ENCODE measurements at regions not wholly inside any gene's neighbourhood (a gene's known extent, or its start where the extent isn't known, plus 50 kb on each side); places are given as distances from the start of the nearest gene placed in this dataset.
"Not testable (repeated sequence)": the region's sequence is repeated elsewhere in the genome, so short reads cannot be mapped to it uniquely, and the experiment has no call there.

DNA sequence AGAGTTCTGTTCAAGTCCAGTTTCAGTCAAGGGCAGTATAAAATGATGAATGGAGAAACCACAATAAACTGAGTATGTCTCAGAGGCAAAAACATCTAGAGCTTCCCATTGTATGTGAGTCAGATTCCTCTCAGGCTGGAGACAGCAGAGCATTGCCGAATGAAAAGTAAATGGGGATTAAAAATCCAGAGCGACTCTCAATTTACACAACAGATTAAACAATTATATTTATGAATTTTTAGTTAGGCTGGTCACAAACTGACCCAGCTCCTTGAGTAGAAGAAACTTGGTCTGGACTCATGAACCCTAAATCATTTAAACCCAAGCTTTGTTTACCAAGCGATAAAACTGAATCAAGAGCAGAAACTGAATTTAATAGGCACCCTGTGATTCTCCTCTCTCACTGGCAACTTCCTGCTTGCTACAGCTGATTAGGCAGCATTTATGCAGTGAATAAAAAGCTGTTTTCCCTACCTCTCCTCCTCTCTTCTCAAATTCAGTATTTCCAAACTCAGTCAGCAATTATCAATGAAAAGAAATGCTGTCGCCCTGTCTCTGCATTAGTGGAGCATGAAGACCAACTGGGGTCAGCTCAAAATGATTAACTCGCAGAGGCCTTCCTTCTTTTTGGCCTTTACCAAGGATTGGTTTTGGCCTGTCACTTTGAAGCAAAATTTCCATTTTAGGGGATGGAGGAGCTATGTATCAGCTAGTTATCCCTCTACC, 568.0 kb downstream of the PDHA2 start:
- DNase-seq (ENCODE audit: low read depth) = no peak

DNA sequence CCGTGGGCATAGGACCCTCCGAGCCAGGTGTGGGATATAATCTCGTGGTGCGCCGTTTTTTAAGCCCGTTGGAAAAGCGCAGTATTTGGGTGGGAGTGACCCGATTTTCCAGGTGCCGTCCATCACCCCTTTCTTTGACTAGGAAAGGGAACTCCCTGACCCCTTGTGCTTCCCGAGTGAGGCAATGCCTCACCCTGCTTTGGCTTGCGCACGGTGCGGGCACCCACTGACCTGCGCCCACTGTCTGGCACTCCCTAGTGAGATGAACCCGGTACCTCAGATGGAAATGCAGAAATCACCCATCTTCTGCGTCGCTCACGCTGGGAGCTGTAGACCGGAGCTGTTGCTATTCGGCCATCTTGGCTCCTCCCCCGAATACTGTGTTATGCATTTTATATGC, 575.0 kb downstream of the PDHA2 start:
- not testable (repeated sequence) for DNase-seq (ENCODE audit: low read depth)

- no peak for DNase-seq (ENCODE audit: low read depth)
Observed at GRCh38 chr4:96429657-96430056, 589.8 kb downstream of the PDHA2 start.

DNA sequence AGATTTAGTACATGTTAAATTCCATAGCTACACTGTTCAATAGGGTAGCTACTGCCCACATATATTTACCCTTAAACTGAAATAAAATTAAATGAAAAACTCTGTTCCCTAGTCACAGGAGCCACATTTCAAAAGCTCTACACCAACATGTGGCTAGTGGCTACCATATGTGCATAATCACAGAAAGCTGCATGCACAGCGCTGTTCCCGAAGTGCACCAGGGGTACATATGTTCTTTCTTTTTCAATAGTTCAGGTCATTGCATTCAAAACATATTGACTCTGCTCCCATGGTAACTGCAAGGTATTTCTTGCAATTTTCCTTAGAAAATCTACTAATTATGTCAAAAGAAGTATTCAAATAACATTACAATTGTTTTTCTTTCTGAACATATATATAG, 591.2 kb downstream of the PDHA2 start:
- no peak for DNase-seq (ENCODE audit: low read depth)

DNA sequence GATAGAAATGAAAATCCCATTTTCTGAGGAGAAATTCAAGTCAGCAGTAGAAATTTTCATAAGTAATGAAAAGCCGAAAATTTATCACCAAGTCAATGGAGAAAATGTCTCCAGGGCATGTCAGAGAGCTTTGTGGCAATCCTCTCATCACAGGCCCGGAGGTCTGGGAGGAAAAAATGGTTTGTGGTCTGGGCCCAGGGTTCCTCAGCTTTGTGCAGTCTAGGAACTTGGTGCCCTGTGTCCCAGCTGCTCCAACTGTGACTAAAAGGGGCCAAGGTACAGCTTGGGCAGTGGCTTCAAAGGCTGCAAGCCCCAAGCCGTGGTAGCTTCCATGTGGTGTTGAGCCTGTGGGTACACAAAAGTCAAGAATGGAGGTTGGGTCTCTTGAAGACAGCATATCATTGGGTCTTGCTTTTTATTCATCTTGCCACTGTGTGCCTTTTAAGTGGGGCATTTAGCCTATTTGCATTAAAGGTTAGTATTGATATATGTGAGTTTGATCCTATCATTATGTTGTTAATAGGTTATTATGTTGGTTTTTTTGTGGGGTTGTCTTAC, 608.5 kb downstream of the PDHA2 start:
- no peak for DNase-seq (ENCODE audit: low read depth)

- no peak for DNase-seq (ENCODE audit: low read depth)
Observed at GRCh38 chr4:96455045-96455720, 615.3 kb downstream of the PDHA2 start.

GRCh38 chr4:96458031-96458430, 618.1 kb downstream of the PDHA2 start:
- DNase-seq (ENCODE audit: low read depth) = not testable (repeated sequence)

DNA sequence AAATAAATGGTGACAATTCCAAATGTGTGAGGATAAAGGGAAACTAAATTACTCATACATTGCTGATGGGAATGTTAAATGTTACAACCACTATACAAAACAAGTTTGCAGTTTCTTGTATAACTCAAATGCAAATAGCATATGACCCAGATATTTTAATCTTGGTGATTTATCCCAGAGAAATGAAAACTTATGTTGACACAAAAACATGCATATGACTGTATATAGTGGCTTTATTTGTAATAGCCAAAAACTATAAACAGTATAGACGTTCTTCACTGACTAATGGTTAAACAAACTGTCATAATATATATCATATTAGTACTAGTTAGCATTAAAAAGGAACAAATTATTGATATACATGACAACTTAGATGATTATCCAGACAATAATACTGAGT, 619.2 kb downstream of the PDHA2 start:
- no peak for DNase-seq (ENCODE audit: low read depth)

- no peak for DNase-seq (ENCODE audit: low read depth)
Observed at GRCh38 chr4:96465834-96466233, 625.9 kb downstream of the PDHA2 start.

GRCh38 chr4:96471956-96472867, 632.3 kb downstream of the PDHA2 start:
- no peak for DNase-seq (ENCODE audit: low read depth)

- DNase-seq (ENCODE audit: low read depth) = no peak
Observed at GRCh38 chr4:96473246-96473645, 633.4 kb downstream of the PDHA2 start.

DNA sequence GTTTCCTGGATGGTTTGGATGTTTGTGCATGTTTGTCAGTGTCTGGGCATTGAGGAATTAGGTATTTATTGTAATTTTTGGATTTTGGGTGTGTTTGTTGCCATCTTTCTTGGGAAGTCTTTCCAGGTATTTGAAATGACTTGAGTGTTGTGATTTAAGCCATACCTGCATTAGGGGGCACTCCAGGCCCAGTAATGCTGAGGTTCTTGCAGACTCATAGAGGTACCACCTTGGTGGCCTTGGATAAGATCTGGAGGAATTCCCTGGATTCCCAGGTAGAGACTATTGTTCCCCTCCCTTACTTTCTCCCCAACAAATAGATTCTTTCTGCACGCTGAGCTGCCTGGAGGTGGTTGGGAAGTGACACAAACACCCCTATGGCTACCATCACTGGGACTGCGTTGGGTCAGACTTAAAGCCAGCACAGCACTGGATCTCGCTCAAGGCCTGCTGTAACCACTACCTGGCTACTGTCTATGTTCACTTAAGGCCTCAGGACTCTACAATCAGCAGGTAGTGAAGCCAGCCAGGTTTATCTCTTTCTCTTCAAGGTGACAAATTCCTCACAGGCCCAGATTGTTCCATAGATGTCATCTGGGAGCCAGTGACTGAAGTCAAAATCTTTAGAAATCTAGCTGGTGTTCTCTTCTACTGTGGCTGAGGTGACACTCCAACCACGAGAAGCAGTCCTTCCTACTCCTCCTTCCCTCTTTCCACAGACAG, 643.6 kb downstream of the PDHA2 start:
- no peak for DNase-seq (ENCODE audit: low read depth)

DNA sequence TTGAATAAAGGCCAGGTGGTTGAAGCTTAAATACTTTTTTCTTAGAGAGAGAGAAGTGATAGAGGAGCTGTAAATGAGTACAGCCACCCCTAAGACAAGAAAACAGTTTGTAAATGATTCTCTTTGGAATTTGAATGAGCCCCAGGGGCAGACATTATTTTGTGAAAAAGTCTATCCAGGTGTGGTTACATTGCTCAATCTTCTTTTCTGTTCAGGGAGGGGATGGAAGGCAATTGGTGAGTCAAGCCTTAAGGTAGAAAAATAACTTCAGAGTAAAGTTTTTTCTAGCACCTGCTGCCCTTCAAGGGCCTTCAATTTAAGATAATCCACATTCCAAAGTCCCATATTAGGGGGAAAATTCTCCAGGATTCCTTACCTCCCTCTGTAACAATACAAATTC, 646.7 kb downstream of the PDHA2 start:
- no peak for DNase-seq (ENCODE audit: low read depth)

GRCh38 chr4:96497621-96498020, 657.7 kb downstream of the PDHA2 start:
- no peak for DNase-seq (ENCODE audit: low read depth)

DNA sequence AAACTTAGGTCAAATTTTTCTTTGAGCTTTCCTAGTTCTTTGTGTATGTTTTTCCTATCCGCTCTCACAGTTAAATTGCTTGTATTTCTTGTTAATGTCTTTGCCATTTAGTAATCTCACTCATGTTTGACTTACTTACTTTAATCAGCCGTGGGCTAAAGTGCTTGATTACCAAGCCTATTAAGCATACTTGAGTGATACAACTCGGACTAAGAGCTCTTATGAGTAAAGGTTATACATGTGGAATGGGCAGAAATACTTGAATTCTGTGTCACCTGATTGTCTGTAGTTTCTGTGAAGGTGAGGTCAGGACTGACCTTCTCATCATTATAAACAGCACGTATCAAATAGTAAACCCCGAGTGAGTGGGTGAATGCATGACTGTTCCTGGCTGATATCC, 664.5 kb downstream of the PDHA2 start:
- no peak for DNase-seq (ENCODE audit: low read depth)

DNA sequence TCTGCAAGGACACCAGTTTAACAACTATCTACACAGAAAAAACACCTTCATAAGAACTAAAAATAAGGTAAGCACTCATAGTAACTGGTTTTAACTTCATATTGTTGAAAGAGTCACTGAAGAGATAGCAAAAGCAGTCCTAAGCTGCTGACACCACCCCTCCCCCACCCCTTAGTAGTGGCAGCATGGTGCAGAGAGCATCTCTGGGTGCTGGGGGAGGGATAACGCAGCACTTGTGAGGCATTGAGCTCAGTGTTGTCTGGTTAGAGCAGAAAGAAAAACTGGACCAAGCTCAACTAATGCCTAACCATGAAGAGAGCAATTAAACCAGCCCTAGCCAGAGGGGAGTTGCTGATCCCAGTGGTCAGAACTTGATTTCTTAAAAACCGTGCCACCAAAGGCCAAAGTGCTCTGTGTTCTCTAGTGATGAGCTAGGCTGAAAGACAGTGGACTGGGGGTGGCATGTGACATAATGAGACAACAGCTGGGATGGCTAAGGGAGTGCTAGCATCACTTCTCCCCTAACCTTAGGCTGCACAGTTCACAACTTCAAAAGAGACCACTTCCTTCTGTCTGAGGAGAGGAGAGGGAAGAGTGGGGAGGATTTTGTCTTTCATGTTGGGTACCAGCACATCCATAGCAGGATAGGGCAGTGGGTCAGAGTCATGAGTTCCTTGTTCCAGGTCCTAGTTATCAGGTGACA, 669.3 kb downstream of the PDHA2 start:
- no peak for DNase-seq (ENCODE audit: low read depth)

DNA sequence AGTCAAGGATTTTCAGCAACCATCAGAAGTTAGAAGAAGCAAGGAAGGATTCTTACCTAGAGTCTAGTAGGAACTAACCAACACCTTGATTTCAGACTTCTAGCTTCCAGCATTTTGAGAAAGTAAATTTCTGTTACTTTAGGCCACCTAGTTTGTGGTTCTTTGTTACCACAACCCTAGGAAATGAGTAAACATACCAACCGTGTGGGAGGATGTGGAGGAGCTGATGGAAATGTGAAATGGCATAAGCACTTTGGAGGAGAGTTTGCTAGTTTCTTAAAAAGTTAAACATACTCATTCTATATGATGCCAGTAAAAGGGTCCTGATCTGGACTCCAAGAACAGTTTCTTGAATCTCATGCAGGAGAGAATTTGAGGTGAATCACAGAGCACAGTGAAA, 679.4 kb downstream of the PDHA2 start:
- no peak for DNase-seq (ENCODE audit: low read depth)

GRCh38 chr4:96521046-96521536, 681.2 kb downstream of the PDHA2 start:
- DNase-seq (ENCODE audit: low read depth) = no peak

GRCh38 chr4:96523611-96524010, 683.7 kb downstream of the PDHA2 start:
- DNase-seq (ENCODE audit: low read depth) = no peak

DNA sequence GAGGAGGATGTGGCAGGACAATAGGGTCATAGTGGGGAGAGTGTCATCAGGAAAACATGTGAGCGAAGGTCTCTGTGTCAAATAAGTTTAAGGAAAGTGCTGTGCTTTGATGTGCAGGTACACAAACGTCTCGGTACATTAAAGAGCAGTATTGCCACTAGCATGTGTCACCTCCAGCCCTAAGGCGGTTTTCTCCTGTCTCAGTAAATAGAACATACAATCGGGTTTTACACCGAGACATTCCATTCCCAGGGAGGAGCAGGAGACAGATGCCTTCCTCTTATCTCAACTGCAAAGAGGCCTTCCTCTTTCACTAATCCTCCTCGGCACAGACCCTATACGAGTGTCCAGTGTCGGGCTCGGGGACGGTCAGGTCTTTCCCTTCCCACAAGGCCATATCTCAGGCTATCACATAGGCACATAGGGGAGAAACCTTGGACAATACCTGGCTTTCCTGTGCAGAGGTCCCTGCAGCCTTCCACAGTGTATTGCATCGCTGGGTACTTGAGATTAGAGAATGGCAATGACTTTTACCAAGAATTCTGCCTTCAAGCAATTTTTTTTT, 684.5 kb downstream of the PDHA2 start:
- no peak for DNase-seq (ENCODE audit: low read depth)

All from forelimb muscle (tissue), 1 donor.